SK-N-SH (cell line): ENCODE measurements at regions not wholly inside any gene's neighbourhood (a gene's known extent, or its start where the extent isn't known, plus 50 kb on each side); places are given as distances from the start of the nearest gene placed in this dataset.

ENCODE experiments used
- CTCF ChIA-PET: fragments of 300-600, 350-600 bp; formaldehyde crosslinking; extraction: SDS; loops from one replicate; lab custom pipeline; 2021; lab: Yijun Ruan, JAX
- POLR2A ChIA-PET: fragments of 350-600 bp; sonication (Branson Sonifier 250); formaldehyde crosslinking; extraction: SDS; loops from one replicate; lab custom pipeline; 2020; ENCODE audit warnings: antibody characterized with exemption, inconsistent platforms; lab: Yijun Ruan, JAX
- DNase-seq: peaks from one replicate; pipeline ENCODE4 v3.0.0; 2012
- H2AFZ ChIP-seq: fragments of 200-600 bp; sonication (generic); 2 replicates; pipeline ENCODE4 v1.8.1; 2016; ENCODE audit warnings: antibody characterized with exemption, mild to moderate bottlenecking, low read depth
- H3F3A ChIP-seq: fragments of 200-600 bp; sonication (generic); replicated peaks from 2 replicates; pipeline ENCODE3; 2016; ENCODE audit warnings: antibody characterized with exemption, mild to moderate bottlenecking; ENCODE audit not compliant: insufficient read depth
- H3K27ac ChIP-seq, 2 experiments: fragments of 200-500 bp in 1 of 2; fragments of 200-600 bp in 1 of 2; sonication (Bioruptor generic) in 1 of 2; sonication (generic), shearing (Covaris generic) in 1 of 2; 2 replicates each; pipeline versions ENCODE4 v1.5.1 to v1.6.1; 2014 to 2016; ENCODE audit warnings: low read depth in 2 of 2, inconsistent platforms in 1 of 2, low read length in 1 of 2, mild to moderate bottlenecking in 1 of 2, mixed read lengths in 1 of 2
- H3K27me3 ChIP-seq: fragments of 200-600 bp; sonication (generic), shearing (Covaris generic); 2 replicates; pipeline ENCODE4 v1.6.1; 2016; ENCODE audit warnings: mixed run types; ENCODE audit not compliant: insufficient read depth
- H3K36me3 ChIP-seq, 2 experiments: fragments of 200-500 bp in 1 of 2; fragments of 200-600 bp in 1 of 2; sonication (Bioruptor generic) in 1 of 2; sonication (generic) in 1 of 2; replicated peaks in 1 of 2; 2 replicates each; pipeline versions ENCODE3 to v1.5.1; 2014 to 2016; ENCODE audit warnings: low read length in 1 of 2, mild to moderate bottlenecking in 1 of 2; ENCODE audit not compliant: insufficient read depth in 2 of 2, control insufficient read depth in 1 of 2
- H3K4me1 ChIP-seq, 2 experiments: fragments of 200-500 bp in 1 of 2; fragments of 200-600 bp in 1 of 2; sonication (Bioruptor generic) in 1 of 2; sonication (generic), shearing (Covaris generic) in 1 of 2; 2 replicates each; pipeline versions ENCODE4 v1.5.1 to v1.6.1; 2014 to 2016; ENCODE audit warnings: low read depth in 1 of 2, low read length in 1 of 2, mixed run types in 1 of 2; ENCODE audit not compliant: insufficient read depth in 2 of 2, control insufficient read depth in 1 of 2
- H3K4me2 ChIP-seq: fragments of 200-600 bp; sonication (generic), shearing (Covaris generic); 2 replicates; pipeline ENCODE4 v1.6.1; 2017; ENCODE audit warnings: mixed run types
- H3K4me3 ChIP-seq, 2 experiments: fragments of 200-500 bp in 1 of 2; fragments of 200-600 bp in 1 of 2; sonication (Bioruptor generic) in 1 of 2; sonication (generic), shearing (Covaris generic) in 1 of 2; 2 replicates each; pipeline versions ENCODE4 v1.5.1 to v1.8.1; 2014 to 2016; ENCODE audit warnings: low read depth in 2 of 2, inconsistent platforms in 1 of 2, low read length in 1 of 2, mild to moderate bottlenecking in 1 of 2, mixed read lengths in 1 of 2, moderate library complexity in 1 of 2
- H3K79me2 ChIP-seq: fragments of 200-600 bp; sonication (generic); 2 replicates; pipeline ENCODE4 v1.8.1; 2017; ENCODE audit warnings: mild to moderate bottlenecking; ENCODE audit not compliant: insufficient read depth
- H3K9ac ChIP-seq: fragments of 200-600 bp; sonication (generic); 2 replicates; pipeline ENCODE4 v1.6.1; 2017; ENCODE audit warnings: mixed run types
- H3K9me2 ChIP-seq: fragments of 200-600 bp; sonication (generic); 2 replicates; pipeline ENCODE4 v1.6.1; 2017; ENCODE audit warnings: mixed run types
- H3K9me3 ChIP-seq: fragments of 200-600 bp; sonication (generic); 2 replicates; pipeline ENCODE4 v1.6.1; 2017; ENCODE audit warnings: mixed run types, mild to moderate bottlenecking, moderate library complexity
- H4K20me1 ChIP-seq: fragments of 200-600 bp; sonication (generic); 2 replicates; pipeline ENCODE4 v1.6.1; 2017; ENCODE audit warnings: mild to moderate bottlenecking, mixed run types; ENCODE audit not compliant: insufficient read depth
- CHD2 ChIP-seq: fragments of 150-350 bp; IDR thresholded peaks from 2 replicates; pipeline ENCODE4 v1.6.1; 2018; ENCODE audit warnings: low read length; ENCODE audit not compliant: partially characterized antibody
- ELF1 ChIP-seq: IDR thresholded peaks from 2 replicates; pipeline ENCODE4 v1.4.0; 2012
- EP300 ChIP-seq, 2 experiments: IDR thresholded peaks; 2 replicates each; pipeline versions ENCODE4 v1.4.0 to v1.6.1; 2012; ENCODE audit warnings: borderline replicate concordance in 1 of 2, low read depth in 1 of 2, low read length in 1 of 2
- EZH2phosphoT487 ChIP-seq: fragments of 200-600 bp; sonication (generic); IDR thresholded peaks from 2 replicates; pipeline ENCODE4 v1.6.1; 2017; ENCODE audit warnings: low read depth, mixed run types, mild to moderate bottlenecking, antibody characterized with exemption, moderate library complexity, borderline replicate concordance
- FOSL2 ChIP-seq: IDR thresholded peaks from 2 replicates; pipeline ENCODE4 v1.4.0; 2012; ENCODE audit warnings: low read depth, mild to moderate bottlenecking, moderate library complexity, borderline replicate concordance
- FOXJ3 ChIP-seq: sonication (generic); formaldehyde crosslinking; IDR thresholded peaks from 2 replicates; pipeline ENCODE4 v1.5.1; 2020; ENCODE audit warnings: mild to moderate bottlenecking, missing genetic modification reagents
- GATA2 ChIP-seq: sonication (generic); formaldehyde crosslinking; IDR thresholded peaks from 2 replicates; pipeline ENCODE4 v1.5.0; 2020; ENCODE audit warnings: mild to moderate bottlenecking, missing genetic modification reagents
- JUND ChIP-seq: IDR thresholded peaks from 2 replicates; pipeline ENCODE4 v1.4.0; 2012
- POLR2AphosphoS5 ChIP-seq: IDR thresholded peaks from 2 replicates; pipeline ENCODE4 v1.6.1; 2012; ENCODE audit warnings: low read depth, low read length
- RAD21 ChIP-seq: IDR thresholded peaks from 2 replicates; pipeline ENCODE4 v1.6.1; 2012; ENCODE audit warnings: mild to moderate bottlenecking, low read length
- RCOR1 ChIP-seq: fragments of 150-350 bp; IDR thresholded peaks from 2 replicates; pipeline ENCODE4 v1.6.1; 2017; ENCODE audit warnings: antibody characterized with exemption, low read length
- RFX5 ChIP-seq: IDR thresholded peaks from 2 replicates; pipeline ENCODE4 v1.6.1; 2012; ENCODE audit warnings: mild to moderate bottlenecking, improper control_type of control experiment, low read length
- TAF1 ChIP-seq: IDR thresholded peaks from 2 replicates; pipeline ENCODE4 v1.6.1; 2012; ENCODE audit warnings: low read depth, mild to moderate bottlenecking, low read length, moderate library complexity, borderline replicate concordance
- TCF12 ChIP-seq: IDR thresholded peaks from 2 replicates; pipeline ENCODE4 v1.4.0; 2012
- WGBS: methylation state at CpG from one replicate; pipeline ENCODE4 v1.1.6; 2017; ENCODE audit warnings: low lambda C conversion rate; 5-methylcytosine and 5-hydroxymethylcytosine counted together
- TF ChIP-seq, protein P1 (sequence below): IDR thresholded peaks from 2 replicates; pipeline ENCODE4; 2012
- TF ChIP-seq, protein P2 (sequence below): IDR thresholded peaks from 2 replicates; pipeline ENCODE4 v1.4.0; 2012; ENCODE audit warnings: low read depth, borderline replicate concordance
- TF ChIP-seq, protein P3 (sequence below): IDR thresholded peaks from 2 replicates; pipeline ENCODE4 v1.6.1; 2012; ENCODE audit warnings: mild to moderate bottlenecking, low read depth, low read length, moderate library complexity
- TF ChIP-seq, protein P4 (sequence below): fragments of 150-350 bp; IDR thresholded peaks from 2 replicates; pipeline ENCODE4 v1.6.1; 2016; ENCODE audit warnings: mild to moderate bottlenecking, low read depth, low read length
- TF ChIP-seq, protein P5 (sequence below): IDR thresholded peaks from 2 replicates; pipeline ENCODE4 v1.4.0; 2012; ENCODE audit warnings: low read depth, borderline replicate concordance
- TF ChIP-seq, protein P6 (sequence below): fragments of 200-600 bp; sonication (generic); IDR thresholded peaks from 2 replicates; pipeline ENCODE4 v1.6.1; 2017; ENCODE audit warnings: antibody characterized with exemption, mild to moderate bottlenecking, moderate library complexity

DNA sequence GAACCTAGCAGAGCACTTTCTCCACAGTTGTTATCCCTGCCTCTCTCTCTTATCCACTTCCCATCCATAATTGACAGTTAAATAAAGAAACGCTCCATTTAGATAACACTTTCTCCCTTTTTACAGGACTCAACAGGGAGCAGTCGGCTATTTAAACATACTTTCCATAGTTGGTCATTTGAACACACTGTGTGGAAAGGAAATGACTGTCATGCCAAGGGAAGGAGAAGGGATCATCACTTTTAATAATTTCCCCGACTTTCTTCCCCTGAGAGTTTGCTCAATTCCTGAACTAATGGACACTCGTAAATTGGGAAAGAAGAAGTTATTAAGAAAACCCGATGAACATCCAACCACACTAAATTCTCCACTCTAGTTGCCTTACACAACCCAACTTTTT is 400.8 kb upstream of the PTGER4 start (continued):
- TF ChIP-seq, protein P1, sequence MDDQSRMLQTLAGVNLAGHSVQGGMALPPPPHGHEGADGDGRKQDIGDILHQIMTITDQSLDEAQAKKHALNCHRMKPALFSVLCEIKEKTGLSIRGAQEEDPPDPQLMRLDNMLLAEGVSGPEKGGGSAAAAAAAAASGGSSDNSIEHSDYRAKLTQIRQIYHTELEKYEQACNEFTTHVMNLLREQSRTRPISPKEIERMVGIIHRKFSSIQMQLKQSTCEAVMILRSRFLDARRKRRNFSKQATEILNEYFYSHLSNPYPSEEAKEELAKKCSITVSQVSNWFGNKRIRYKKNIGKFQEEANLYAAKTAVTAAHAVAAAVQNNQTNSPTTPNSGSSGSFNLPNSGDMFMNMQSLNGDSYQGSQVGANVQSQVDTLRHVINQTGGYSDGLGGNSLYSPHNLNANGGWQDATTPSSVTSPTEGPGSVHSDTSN: no peak
- no peak for TF ChIP-seq GATA2 (CRISPR knock-in tag)

DNA sequence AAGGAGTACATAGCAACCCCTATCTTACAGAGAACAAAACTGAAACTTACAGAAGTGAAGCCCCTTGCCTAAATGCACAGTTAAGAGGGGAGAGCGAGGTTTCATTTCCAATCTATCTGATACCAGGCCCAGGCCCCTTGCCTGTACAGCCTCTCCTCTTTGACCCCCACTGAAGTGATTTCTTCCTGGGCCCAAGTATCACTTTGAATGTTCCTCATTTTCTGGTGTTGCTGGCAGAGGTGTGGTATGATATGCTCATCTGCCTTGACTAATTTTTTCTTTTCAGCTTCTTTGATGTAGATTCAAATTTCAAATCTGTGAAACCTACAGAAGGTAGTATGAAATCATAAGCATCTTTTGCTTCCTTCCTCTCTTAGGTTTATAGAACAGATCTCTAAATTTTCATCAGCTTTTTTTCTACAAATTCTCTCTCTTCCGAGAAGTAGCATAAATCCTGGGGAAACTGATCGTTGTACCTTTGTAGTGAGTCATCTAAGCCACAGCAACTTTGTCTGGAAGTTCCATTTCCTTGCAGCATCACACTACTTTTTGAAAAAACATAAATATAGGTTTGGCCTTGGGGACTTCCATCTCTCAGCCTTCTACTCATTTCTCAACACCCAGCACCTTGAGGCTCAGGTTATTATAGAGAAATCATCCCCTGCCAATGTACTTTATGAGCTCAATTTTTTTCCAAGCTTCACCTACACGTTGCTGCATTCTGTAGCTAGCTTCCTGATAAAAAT is 402.4 kb upstream of the PTGER4 start:
- H3K9me2 ChIP-seq: no peaks in the 10 kb centered on the region
- no peaks in the 10 kb centered on the region for H3K9me3 ChIP-seq
- TF ChIP-seq EP300 (IDR thresholded peaks at IDR 0.05; ENCODE audit: borderline replicate concordance in 1 of 2, low read depth in 1 of 2, low read length in 1 of 2) (no peak), GATA2 (CRISPR knock-in tag) (no peak), RAD21 (no peak), EZH2phosphoT487 (no peak), RFX5 (no peak), JUND (no peak), TCF12 (no peak), CHD2 (no peak), FOSL2 (no peak), TAF1 (no peak), FOXJ3 (no peak), ELF1 (no peak), POLR2AphosphoS5 (no peak), RCOR1 (no peak)
- TF ChIP-seq, protein P2, sequence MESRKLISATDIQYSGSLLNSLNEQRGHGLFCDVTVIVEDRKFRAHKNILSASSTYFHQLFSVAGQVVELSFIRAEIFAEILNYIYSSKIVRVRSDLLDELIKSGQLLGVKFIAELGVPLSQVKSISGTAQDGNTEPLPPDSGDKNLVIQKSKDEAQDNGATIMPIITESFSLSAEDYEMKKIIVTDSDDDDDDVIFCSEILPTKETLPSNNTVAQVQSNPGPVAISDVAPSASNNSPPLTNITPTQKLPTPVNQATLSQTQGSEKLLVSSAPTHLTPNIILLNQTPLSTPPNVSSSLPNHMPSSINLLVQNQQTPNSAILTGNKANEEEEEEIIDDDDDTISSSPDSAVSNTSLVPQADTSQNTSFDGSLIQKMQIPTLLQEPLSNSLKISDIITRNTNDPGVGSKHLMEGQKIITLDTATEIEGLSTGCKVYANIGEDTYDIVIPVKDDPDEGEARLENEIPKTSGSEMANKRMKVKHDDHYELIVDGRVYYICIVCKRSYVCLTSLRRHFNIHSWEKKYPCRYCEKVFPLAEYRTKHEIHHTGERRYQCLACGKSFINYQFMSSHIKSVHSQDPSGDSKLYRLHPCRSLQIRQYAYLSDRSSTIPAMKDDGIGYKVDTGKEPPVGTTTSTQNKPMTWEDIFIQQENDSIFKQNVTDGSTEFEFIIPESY: no peak
- TF ChIP-seq, protein P3, sequence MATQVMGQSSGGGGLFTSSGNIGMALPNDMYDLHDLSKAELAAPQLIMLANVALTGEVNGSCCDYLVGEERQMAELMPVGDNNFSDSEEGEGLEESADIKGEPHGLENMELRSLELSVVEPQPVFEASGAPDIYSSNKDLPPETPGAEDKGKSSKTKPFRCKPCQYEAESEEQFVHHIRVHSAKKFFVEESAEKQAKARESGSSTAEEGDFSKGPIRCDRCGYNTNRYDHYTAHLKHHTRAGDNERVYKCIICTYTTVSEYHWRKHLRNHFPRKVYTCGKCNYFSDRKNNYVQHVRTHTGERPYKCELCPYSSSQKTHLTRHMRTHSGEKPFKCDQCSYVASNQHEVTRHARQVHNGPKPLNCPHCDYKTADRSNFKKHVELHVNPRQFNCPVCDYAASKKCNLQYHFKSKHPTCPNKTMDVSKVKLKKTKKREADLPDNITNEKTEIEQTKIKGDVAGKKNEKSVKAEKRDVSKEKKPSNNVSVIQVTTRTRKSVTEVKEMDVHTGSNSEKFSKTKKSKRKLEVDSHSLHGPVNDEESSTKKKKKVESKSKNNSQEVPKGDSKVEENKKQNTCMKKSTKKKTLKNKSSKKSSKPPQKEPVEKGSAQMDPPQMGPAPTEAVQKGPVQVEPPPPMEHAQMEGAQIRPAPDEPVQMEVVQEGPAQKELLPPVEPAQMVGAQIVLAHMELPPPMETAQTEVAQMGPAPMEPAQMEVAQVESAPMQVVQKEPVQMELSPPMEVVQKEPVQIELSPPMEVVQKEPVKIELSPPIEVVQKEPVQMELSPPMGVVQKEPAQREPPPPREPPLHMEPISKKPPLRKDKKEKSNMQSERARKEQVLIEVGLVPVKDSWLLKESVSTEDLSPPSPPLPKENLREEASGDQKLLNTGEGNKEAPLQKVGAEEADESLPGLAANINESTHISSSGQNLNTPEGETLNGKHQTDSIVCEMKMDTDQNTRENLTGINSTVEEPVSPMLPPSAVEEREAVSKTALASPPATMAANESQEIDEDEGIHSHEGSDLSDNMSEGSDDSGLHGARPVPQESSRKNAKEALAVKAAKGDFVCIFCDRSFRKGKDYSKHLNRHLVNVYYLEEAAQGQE: no peak
- TF ChIP-seq, protein P4, sequence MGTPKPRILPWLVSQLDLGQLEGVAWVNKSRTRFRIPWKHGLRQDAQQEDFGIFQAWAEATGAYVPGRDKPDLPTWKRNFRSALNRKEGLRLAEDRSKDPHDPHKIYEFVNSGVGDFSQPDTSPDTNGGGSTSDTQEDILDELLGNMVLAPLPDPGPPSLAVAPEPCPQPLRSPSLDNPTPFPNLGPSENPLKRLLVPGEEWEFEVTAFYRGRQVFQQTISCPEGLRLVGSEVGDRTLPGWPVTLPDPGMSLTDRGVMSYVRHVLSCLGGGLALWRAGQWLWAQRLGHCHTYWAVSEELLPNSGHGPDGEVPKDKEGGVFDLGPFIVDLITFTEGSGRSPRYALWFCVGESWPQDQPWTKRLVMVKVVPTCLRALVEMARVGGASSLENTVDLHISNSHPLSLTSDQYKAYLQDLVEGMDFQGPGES: no peak
- TF ChIP-seq, protein P5, sequence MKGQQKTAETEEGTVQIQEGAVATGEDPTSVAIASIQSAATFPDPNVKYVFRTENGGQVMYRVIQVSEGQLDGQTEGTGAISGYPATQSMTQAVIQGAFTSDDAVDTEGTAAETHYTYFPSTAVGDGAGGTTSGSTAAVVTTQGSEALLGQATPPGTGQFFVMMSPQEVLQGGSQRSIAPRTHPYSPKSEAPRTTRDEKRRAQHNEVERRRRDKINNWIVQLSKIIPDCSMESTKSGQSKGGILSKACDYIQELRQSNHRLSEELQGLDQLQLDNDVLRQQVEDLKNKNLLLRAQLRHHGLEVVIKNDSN: no peak
- TF ChIP-seq, protein P6, sequence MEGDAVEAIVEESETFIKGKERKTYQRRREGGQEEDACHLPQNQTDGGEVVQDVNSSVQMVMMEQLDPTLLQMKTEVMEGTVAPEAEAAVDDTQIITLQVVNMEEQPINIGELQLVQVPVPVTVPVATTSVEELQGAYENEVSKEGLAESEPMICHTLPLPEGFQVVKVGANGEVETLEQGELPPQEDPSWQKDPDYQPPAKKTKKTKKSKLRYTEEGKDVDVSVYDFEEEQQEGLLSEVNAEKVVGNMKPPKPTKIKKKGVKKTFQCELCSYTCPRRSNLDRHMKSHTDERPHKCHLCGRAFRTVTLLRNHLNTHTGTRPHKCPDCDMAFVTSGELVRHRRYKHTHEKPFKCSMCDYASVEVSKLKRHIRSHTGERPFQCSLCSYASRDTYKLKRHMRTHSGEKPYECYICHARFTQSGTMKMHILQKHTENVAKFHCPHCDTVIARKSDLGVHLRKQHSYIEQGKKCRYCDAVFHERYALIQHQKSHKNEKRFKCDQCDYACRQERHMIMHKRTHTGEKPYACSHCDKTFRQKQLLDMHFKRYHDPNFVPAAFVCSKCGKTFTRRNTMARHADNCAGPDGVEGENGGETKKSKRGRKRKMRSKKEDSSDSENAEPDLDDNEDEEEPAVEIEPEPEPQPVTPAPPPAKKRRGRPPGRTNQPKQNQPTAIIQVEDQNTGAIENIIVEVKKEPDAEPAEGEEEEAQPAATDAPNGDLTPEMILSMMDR: no peak
- WGBS: 9% methylated on average over 4 of the region's 4 CpGs
- H3K27ac ChIP-seq: no peak overlapping the region
- no peak overlapping the region for H3K9ac ChIP-seq
- no peaks in the 10 kb centered on the region for H3F3A ChIP-seq
- ChIA-PET CTCF (no interaction called here), POLR2A (no interaction called here)
- no peak for DNase-seq
- H3K36me3 ChIP-seq: no peaks in the 10 kb centered on the region
- no peak overlapping the region for H3K4me2 ChIP-seq
- no peak overlapping the region for H2AFZ ChIP-seq
- no peak overlapping the region for H3K4me3 ChIP-seq
- H3K27me3 ChIP-seq: no peaks in the 10 kb centered on the region; the same call in 1 of the 2 replicates
- no peaks in the 10 kb centered on the region for H4K20me1 ChIP-seq
- H3K79me2 ChIP-seq: no peaks in the 10 kb centered on the region
- H3K4me1 ChIP-seq: no peaks in the 10 kb centered on the region
